ENCODE measurements at regions not wholly inside any gene's neighbourhood (a gene's known extent, or its start where the extent isn't known, plus 50 kb on each side); places are given as distances from the start of the nearest gene placed in this dataset.

- intact Hi-C loops (cut with DNase I; ENCODE audit: low total_unique reads), result no loop called here
- no peak for DNase-seq (ENCODE audit: low spot score in 2 of 2)
- no peak overlapping the region for H3K4me3 ChIP-seq (ENCODE audit: low read depth, poor library complexity, severe bottlenecking)
- no peak for TF ChIP-seq POLR2A (IDR thresholded peaks at IDR 0.05)
- no peak for TF ChIP-seq CTCF (IDR thresholded peaks at IDR 0.05)
- WGBS, 2 donors, result 93 to 97% methylated on average over 3 of the region's 3 CpGs
Observed at GRCh38 chr20:11034025-11034424, 360.2 kb upstream of the JAG1 start.

- no peak overlapping the region for H3K4me3 ChIP-seq (ENCODE audit: low read depth, poor library complexity, severe bottlenecking)
- 58 to 62% methylated on average over 3 of the region's 3 CpGs for WGBS, 2 donors
- intact Hi-C loops (cut with DNase I; ENCODE audit: low total_unique reads), result no loop called here
- no peak for TF ChIP-seq CTCF (IDR thresholded peaks at IDR 0.05)
- TF ChIP-seq POLR2A (IDR thresholded peaks at IDR 0.05), result no peak
- DNase-seq (ENCODE audit: low spot score in 2 of 2), result no peak
Observed at GRCh38 chr20:11035211-11035610, 361.4 kb upstream of the JAG1 start.

GRCh38 chr20:11041396-11041795 lies 367.6 kb upstream of the JAG1 start:
- no peak for DNase-seq (ENCODE audit: low spot score in 2 of 2)
- no peak overlapping the region for H3K4me3 ChIP-seq (ENCODE audit: low read depth, poor library complexity, severe bottlenecking)
- WGBS, 2 donors, result 74 to 84% methylated on average over 1 of the region's 1 CpG
- intact Hi-C loops (cut with DNase I; ENCODE audit: low total_unique reads), result no loop called here
- TF ChIP-seq POLR2A (IDR thresholded peaks at IDR 0.05) (no peak), CTCF (IDR thresholded peaks at IDR 0.05) (no peak)

- TF ChIP-seq CTCF (IDR thresholded peaks at IDR 0.05), result no peak
- no peak for TF ChIP-seq POLR2A (IDR thresholded peaks at IDR 0.05)
- intact Hi-C loops (cut with DNase I; ENCODE audit: low total_unique reads), result no loop called here
- 89 to 100% methylated on average over 2 of the region's 2 CpGs for WGBS, 2 donors
Observed at GRCh38 chr20:11043001-11043400, 369.2 kb upstream of the JAG1 start.

GRCh38 chr20:11044561-11044960 lies 370.8 kb upstream of the JAG1 start:
- no peak for TF ChIP-seq POLR2A (IDR thresholded peaks at IDR 0.05)
- TF ChIP-seq CTCF (IDR thresholded peaks at IDR 0.05), result no peak

More at GRCh38 chr20:11043001-11043400, 369.2 kb upstream of the JAG1 start:
- no peak for DNase-seq (ENCODE audit: low spot score in 2 of 2)
- H3K4me3 ChIP-seq (ENCODE audit: low read depth, poor library complexity, severe bottlenecking), result no peak overlapping the region

GRCh38 chr20:11045412-11046175 lies 371.8 kb upstream of the JAG1 start:
- 91% methylated on average over 8 of the region's 8 CpGs for WGBS, 2 donors
- TF ChIP-seq CTCF (IDR thresholded peaks at IDR 0.05), result no peak
- TF ChIP-seq POLR2A (IDR thresholded peaks at IDR 0.05), result no peak
- no peak overlapping the region for H3K4me3 ChIP-seq (ENCODE audit: low read depth, poor library complexity, severe bottlenecking)

More at GRCh38 chr20:11044561-11044960, 370.8 kb upstream of the JAG1 start:
- H3K4me3 ChIP-seq (ENCODE audit: low read depth, poor library complexity, severe bottlenecking), result no peak overlapping the region
- DNase-seq (ENCODE audit: low spot score in 2 of 2), result no peak
- 85 to 88% methylated on average over 6 of the region's 6 CpGs for WGBS, 2 donors
- intact Hi-C loops (cut with DNase I; ENCODE audit: low total_unique reads), result no loop called here

More at GRCh38 chr20:11045412-11046175, 371.8 kb upstream of the JAG1 start:
- no peak for DNase-seq (ENCODE audit: low spot score in 2 of 2)
- intact Hi-C loops (cut with DNase I; ENCODE audit: low total_unique reads), result no loop called here

All from lower leg skin (tissue), 4 donors.